Fibroblast of the aortic adventitia (primary cell): ENCODE measurements at regions not wholly inside any gene's neighbourhood (a gene's known extent, or its start where the extent isn't known, plus 50 kb on each side); places are given as distances from the start of the nearest gene placed in this dataset.

Source experiments
- DNase-seq: peaks from one replicate; pipeline ENCODE4 v3.0.0-alpha.2; 2010; ENCODE audit warnings: low read depth
- H3K4me3 ChIP-seq: 2 replicates; pipeline ENCODE4 v1.5.1; 2011; ENCODE audit warnings: low read depth, mild to moderate bottlenecking, control low read depth, low read length, moderate library complexity
- CTCF ChIP-seq: IDR thresholded peaks from 2 replicates; pipeline ENCODE4 v1.5.1; 2011; ENCODE audit warnings: mild to moderate bottlenecking, low read length, control low read depth, inconsistent platforms; ENCODE audit not compliant: insufficient read depth

- no peak for TF ChIP-seq CTCF
- no peak overlapping the region for H3K4me3 ChIP-seq
- DNase-seq: no peak
Observed at GRCh38 chr5:63483338-63483737, 478.9 kb downstream of the HTR1A start.

GRCh38 chr5:63473335-63473967 is 488.8 kb downstream of the HTR1A start:
- H3K4me3 ChIP-seq: no peak overlapping the region
- DNase-seq: no peak
- TF ChIP-seq CTCF: no peak

GRCh38 chr5:63456279-63456678 is 506.0 kb downstream of the HTR1A start:
- no peak for DNase-seq
- H3K4me3 ChIP-seq: no peak overlapping the region
- no peak for TF ChIP-seq CTCF

- no peak for DNase-seq
- no peak overlapping the region for H3K4me3 ChIP-seq
- TF ChIP-seq CTCF: no peak
Observed at GRCh38 chr5:63451188-63451587, 511.1 kb downstream of the HTR1A start.

GRCh38 chr5:63439537-63439936 is 522.7 kb downstream of the HTR1A start:
- no peak for TF ChIP-seq CTCF
- no peak overlapping the region for H3K4me3 ChIP-seq
- no peak for DNase-seq

GRCh38 chr5:63409737-63410136 is 552.5 kb downstream of the HTR1A start:
- no peak overlapping the region for H3K4me3 ChIP-seq
- no peak for DNase-seq
- no peak for TF ChIP-seq CTCF

- no peak for TF ChIP-seq CTCF
- no peak overlapping the region for H3K4me3 ChIP-seq
- no peak for DNase-seq
Observed at GRCh38 chr5:63408984-63409383, 553.3 kb downstream of the HTR1A start.
